Sigmoid colon (tissue), 6 donors: ENCODE measurements at regions not wholly inside any gene's neighbourhood (a gene's known extent, or its start where the extent isn't known, plus 50 kb on each side); places are given as distances from the start of the nearest gene placed in this dataset.

Experiments
- DNase-seq: peaks from one replicate; pipeline ENCODE4 v3.0.0-alpha.2; 2019
- H3K27ac ChIP-seq, 4 donors: fragments of 200-600 bp; sonication (generic); one replicate each; pipeline ENCODE4 v1.5.1; 2016 to 2019; ENCODE audit warnings: mild to moderate bottlenecking in 1 of 4
- H3K27me3 ChIP-seq, 3 donors: fragments of 200-600 bp; sonication (generic); one replicate each; pipeline ENCODE4 v1.5.1; 2019; ENCODE audit warnings: mild to moderate bottlenecking in 1 of 3
- H3K36me3 ChIP-seq, 4 donors: fragments of 200-600 bp; sonication (generic); one replicate each; pipeline ENCODE4 v1.5.1; 2016 to 2019
- H3K4me1 ChIP-seq, 4 donors: fragments of 200-600 bp; sonication (generic); one replicate each; pipeline ENCODE4 v1.5.1; 2017 to 2019
- H3K4me3 ChIP-seq, 4 donors: fragments of 200-600 bp; sonication (generic); one replicate each; pipeline ENCODE4 v1.5.1; 2017 to 2019; ENCODE audit warnings: mild to moderate bottlenecking in 2 of 4, moderate library complexity in 1 of 4
- H3K9me3 ChIP-seq, 4 donors: fragments of 200-600 bp in 3 of 4; sonication (generic) in 3 of 4; one replicate each; pipeline versions ENCODE4 v1.5.1 to v1.6.1; 2013 to 2019
- EP300 ChIP-seq, 4 donors: sonication (generic); formaldehyde crosslinking; IDR thresholded peaks; one replicate each; pipeline ENCODE4 v1.6.1; 2017; ENCODE audit warnings: antibody characterized with exemption in 4 of 4
- POLR2A ChIP-seq, 2 donors: fragments of 450-650 bp; IDR thresholded peaks; one replicate each; pipeline ENCODE4 v1.6.1; 2016; ENCODE audit warnings: antibody characterized with exemption in 2 of 2, mild to moderate bottlenecking in 2 of 2, moderate library complexity in 2 of 2
- POLR2AphosphoS5 ChIP-seq, 4 donors: sonication (generic); formaldehyde crosslinking; IDR thresholded peaks; one replicate each; pipeline ENCODE4 v1.6.1; 2017; ENCODE audit warnings: antibody characterized with exemption in 4 of 4
- WGBS, 2 donors: extraction: QIAGEN DNeasy Blood & Tissue Kit; methylation state at CpG; one replicate each; pipeline ENCODE4 v1.1.7; 2013; 5-methylcytosine and 5-hydroxymethylcytosine counted together
- intact Hi-C: fragments of 100-400 bp; cut with DNase I; formaldehyde crosslinking; loops from one replicate; pipeline ENCODE4 v1.15.1; 2023
- TF ChIP-seq, protein P1 (sequence below), 4 experiments: fragments of 450-650 bp in 3 of 4; fragments of 200-600 bp in 1 of 4; IDR thresholded peaks; one replicate each; pipeline ENCODE4 v1.5.1; 2016 to 2019; ENCODE audit warnings: antibody characterized with exemption in 4 of 4, mild to moderate bottlenecking in 3 of 4, moderate library complexity in 2 of 4
- donor health status: healthy with polysubstance abuse.
- donor health status: healthy.

DNA sequence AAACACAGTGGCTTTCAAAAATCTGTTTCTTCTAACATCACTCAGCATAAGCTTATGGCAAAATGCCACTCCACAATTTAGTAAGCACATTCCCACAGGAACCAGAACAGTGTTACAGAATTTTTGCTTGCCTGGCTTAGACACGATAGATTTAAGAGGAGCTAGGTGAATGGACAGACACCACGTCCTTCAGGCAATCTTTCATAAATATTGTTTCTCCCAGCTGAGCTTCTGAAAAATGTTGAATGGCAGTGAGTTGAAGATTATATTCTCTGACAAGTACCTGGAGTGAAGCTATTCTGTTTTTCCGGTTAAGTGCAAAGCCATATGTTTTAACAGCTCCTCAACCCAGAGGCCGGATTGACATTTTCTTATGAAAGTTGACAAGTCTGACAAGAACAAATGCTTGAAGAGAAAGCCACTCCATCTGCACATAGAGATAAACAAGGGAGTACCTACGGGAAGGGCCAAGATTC lies 102.0 kb downstream of the FSCB start:
- intact Hi-C loops = no loop called here
- WGBS, 2 donors = 17 to 65% methylated on average over 5 of the region's 5 CpGs
- no peaks in the 10 kb centered on the region for H3K27me3 ChIP-seq
- no peak for DNase-seq
- no peak overlapping the region for H3K27ac ChIP-seq
- no peak overlapping the region for H3K4me3 ChIP-seq
- no peaks in the 10 kb centered on the region for H3K36me3 ChIP-seq
- H3K4me1 ChIP-seq = no peaks in the 10 kb centered on the region
- TF ChIP-seq, protein P1, sequence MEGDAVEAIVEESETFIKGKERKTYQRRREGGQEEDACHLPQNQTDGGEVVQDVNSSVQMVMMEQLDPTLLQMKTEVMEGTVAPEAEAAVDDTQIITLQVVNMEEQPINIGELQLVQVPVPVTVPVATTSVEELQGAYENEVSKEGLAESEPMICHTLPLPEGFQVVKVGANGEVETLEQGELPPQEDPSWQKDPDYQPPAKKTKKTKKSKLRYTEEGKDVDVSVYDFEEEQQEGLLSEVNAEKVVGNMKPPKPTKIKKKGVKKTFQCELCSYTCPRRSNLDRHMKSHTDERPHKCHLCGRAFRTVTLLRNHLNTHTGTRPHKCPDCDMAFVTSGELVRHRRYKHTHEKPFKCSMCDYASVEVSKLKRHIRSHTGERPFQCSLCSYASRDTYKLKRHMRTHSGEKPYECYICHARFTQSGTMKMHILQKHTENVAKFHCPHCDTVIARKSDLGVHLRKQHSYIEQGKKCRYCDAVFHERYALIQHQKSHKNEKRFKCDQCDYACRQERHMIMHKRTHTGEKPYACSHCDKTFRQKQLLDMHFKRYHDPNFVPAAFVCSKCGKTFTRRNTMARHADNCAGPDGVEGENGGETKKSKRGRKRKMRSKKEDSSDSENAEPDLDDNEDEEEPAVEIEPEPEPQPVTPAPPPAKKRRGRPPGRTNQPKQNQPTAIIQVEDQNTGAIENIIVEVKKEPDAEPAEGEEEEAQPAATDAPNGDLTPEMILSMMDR (IDR thresholded peaks at IDR 0.05) = no peak
- TF ChIP-seq POLR2AphosphoS5 (IDR thresholded peaks at IDR 0.05) (no peak), EP300 (IDR thresholded peaks at IDR 0.05) (no peak), POLR2A (IDR thresholded peaks at IDR 0.05) (no peak)
- H3K9me3 ChIP-seq = no peaks in the 10 kb centered on the region

DNA sequence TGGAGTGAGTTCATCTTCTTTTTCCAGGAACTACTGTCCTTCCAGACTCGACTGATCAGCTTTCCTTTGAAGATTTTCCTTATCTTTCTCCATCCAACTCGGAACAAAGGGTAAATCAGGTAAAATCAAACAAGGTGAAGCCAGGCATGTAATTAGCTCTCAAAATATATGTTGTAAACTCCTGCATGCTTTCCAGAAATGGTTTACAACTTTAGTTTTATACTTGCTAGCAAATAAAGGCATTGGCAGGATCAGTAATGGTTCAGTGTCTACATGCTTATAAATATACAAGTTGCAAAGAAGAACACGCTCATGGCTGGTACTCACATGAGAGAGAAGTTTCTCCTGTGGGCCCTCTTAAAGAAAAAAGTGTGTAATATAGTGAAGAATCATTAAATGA lies 102.5 kb downstream of the FSCB start:
- Histone ChIP-seq H3K4me1 (no peaks in the 10 kb centered on the region), H3K27ac (no peak overlapping the region), H3K27me3 (no peaks in the 10 kb centered on the region), H3K4me3 (no peak overlapping the region), H3K36me3 (no peaks in the 10 kb centered on the region), H3K9me3 (no peaks in the 10 kb centered on the region)
- TF ChIP-seq POLR2AphosphoS5 (IDR thresholded peaks at IDR 0.05) (no peak), POLR2A (IDR thresholded peaks at IDR 0.05) (no peak), EP300 (IDR thresholded peaks at IDR 0.05) (no peak)
- TF ChIP-seq, protein P1 (IDR thresholded peaks at IDR 0.05) = no peak
- DNase-seq = no peak
- WGBS, 2 donors = 16 to 53% methylated on average over 3 of the region's 3 CpGs
- intact Hi-C loops = no loop called here

DNA sequence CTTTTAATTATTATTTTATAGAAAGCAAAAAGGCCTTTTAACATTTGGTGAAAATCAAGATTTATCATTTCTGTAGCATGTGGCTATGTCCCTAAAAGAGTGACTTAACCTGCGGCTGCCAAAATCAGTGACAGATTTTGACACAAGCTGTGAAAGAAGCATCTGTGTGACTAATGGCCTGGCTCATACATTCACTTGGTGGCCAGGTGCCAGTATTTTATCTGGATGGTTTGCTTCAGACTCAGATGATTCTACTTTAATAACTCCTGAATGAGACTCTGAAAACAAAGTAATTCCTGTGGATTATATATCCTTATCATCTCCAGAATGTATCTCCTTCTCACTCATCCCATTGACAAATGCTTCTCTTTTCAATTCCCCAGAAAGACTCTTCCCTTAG lies 103.0 kb downstream of the FSCB start:
- no peak for TF ChIP-seq POLR2A (IDR thresholded peaks at IDR 0.05)
- TF ChIP-seq, protein P1 (IDR thresholded peaks at IDR 0.05) = no peak
- TF ChIP-seq POLR2AphosphoS5 (IDR thresholded peaks at IDR 0.05) = no peak
- no peak for TF ChIP-seq EP300 (IDR thresholded peaks at IDR 0.05)
- WGBS, 2 donors = 24 to 52% methylated on average over 1 of the region's 1 CpG
- Histone ChIP-seq H3K4me3 (no peak overlapping the region), H3K27ac (no peak overlapping the region), H3K36me3 (no peaks in the 10 kb centered on the region), H3K9me3 (no peaks in the 10 kb centered on the region), H3K4me1 (no peaks in the 10 kb centered on the region), H3K27me3 (no peaks in the 10 kb centered on the region)
- intact Hi-C loops = no loop called here
- DNase-seq = no peak

DNA sequence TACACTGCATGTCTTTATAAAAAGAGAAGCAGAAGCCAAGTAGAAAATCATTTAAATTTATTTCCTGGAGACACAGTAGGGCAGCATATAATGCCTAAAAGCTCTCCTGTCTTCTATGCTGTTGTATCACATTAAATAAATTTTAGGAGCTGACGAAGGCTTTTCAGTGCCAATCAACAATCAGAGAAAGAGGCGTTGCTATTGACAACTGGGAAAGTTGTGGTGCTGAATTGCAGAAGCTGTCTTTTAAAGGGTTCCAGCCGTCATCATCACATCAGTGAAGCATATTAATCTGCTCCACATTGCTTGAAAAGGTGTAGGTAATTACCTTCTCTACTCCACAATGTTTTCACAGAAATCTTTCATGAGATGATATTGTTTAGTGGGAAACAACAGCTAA lies 103.9 kb downstream of the FSCB start:
- 77 to 82% methylated on average over 3 of the region's 3 CpGs for WGBS, 2 donors
- Histone ChIP-seq H3K9me3 (no peaks in the 10 kb centered on the region), H3K27ac (no peak overlapping the region), H3K27me3 (no peaks in the 10 kb centered on the region), H3K4me1 (no peaks in the 10 kb centered on the region), H3K36me3 (no peaks in the 10 kb centered on the region), H3K4me3 (no peak overlapping the region)
- intact Hi-C loops = no loop called here
- DNase-seq = no peak
- TF ChIP-seq POLR2A (IDR thresholded peaks at IDR 0.05) = no peak
- TF ChIP-seq POLR2AphosphoS5 (IDR thresholded peaks at IDR 0.05) = no peak
- TF ChIP-seq EP300 (IDR thresholded peaks at IDR 0.05) = no peak
- TF ChIP-seq, protein P1 (IDR thresholded peaks at IDR 0.05) = no peak

DNA sequence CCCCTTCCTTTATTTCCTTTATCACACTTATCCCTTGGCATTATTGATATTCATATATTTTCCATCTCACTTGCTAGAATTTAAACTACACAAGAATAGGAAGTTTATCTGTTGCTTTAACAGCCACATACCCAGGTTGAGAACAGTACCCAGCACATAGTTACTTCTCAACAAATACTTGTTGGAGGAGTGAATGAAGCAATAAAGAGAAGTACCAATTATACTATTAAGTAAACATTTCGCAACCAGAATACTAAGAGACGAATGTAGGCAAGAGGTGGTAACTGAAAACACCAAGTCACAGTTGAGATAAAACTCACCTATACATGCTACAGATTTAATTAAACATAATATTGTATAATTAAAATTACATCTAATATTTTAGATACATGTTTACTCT lies 110.9 kb downstream of the FSCB start:
- intact Hi-C loops = no loop called here

More for the DNA sequence above, 110.9 kb downstream of the FSCB start:
- H3K4me1 ChIP-seq = no peaks in the 10 kb centered on the region
- no peak overlapping the region for H3K4me3 ChIP-seq
- TF ChIP-seq POLR2A (IDR thresholded peaks at IDR 0.05) (no peak), EP300 (IDR thresholded peaks at IDR 0.05) (no peak), POLR2AphosphoS5 (IDR thresholded peaks at IDR 0.05) (no peak)
- TF ChIP-seq, protein P1 (IDR thresholded peaks at IDR 0.05) = no peak
- DNase-seq = no peak
- 20 to 73% methylated on average over 2 of the region's 2 CpGs for WGBS, 2 donors
- no peaks in the 10 kb centered on the region for H3K27me3 ChIP-seq
- no peak overlapping the region for H3K27ac ChIP-seq
- no peaks in the 10 kb centered on the region for H3K36me3 ChIP-seq
- no peaks in the 10 kb centered on the region for H3K9me3 ChIP-seq
